Activated effector memory CD4-positive, alpha-beta T cell treated with anti-CD3 and anti-CD28 coated beads, Interleukin-2, amount 50 U/mL, for 16 hours (primary cell): ENCODE measurements at regions not wholly inside any gene's neighbourhood (a gene's known extent, or its start where the extent isn't known, plus 50 kb on each side); places are given as distances from the start of the nearest gene placed in this dataset.

Experiments
- DNase-seq: peaks from one replicate; pipeline ENCODE4 v3.0.0-alpha.2; 2020

DNA sequence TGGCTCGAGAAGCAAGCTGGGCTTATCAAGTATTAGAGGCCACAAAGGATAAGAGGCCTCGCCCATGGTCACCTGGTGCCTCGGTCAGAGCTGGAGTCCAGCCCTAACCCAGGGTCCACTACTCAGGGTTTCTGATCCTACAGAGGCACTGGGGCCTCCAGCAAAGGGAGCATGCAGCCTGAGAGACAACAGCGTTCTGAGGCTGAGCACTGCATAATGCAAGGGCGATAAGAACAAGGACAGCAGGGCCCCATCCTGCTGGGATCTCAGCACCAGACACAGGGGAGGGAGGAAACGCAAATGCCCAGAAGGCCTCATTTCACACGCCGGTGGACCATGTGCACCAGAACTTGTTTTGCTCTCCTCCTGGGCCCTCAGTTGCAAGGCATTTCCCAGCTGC is 63.0 kb downstream of the C5orf15 start:
- no peak for DNase-seq

DNA sequence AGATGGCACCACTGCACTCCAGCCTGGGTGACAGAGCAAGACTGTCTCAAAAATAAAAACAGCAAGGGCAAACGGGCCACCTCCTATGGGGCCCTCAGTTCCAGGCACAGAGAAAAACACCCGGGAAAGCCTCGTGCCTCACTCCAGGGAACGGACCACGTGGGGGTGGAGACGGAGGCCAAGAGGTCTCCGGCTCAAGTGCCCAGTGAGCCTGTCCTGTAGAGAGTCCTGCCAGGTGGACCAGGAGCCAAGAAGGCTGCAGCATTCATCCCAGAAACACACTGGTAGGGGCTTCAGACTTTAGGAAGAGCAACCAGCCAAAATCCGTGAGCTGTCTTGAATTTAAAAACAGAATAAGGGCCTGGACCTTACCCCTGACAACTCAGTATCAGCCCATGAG is 63.8 kb downstream of the C5orf15 start:
- DNase-seq, result no peak

DNA sequence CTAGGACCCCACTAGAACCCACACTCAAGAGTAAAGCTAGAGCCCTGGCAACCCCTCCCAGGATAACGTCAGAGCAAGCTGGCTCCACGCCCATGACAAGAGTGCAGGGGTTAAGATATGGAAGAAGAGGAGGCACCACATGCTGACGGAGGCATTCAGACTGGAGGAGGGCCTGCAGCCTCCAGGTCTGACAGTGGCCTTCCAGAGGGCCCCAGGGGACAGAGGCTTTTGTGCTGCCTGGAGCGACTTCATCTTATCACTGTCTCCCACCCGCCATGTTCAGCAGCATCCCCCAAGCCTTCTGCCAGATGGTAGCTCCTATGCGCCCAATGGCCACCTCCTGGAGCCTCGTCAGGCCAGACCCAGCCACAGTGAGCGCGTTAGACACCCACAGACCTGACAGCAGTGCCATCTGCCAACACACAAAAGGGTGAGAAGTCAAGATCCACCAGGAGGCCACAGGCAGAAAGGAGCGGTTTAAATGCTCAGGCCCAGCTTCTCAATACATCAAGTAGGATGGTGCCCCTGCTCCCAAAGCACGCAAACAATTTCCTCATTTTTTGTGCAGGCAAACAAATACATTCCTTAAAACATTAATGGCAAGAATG is 65.8 kb downstream of the C5orf15 start:
- no peak for DNase-seq

DNA sequence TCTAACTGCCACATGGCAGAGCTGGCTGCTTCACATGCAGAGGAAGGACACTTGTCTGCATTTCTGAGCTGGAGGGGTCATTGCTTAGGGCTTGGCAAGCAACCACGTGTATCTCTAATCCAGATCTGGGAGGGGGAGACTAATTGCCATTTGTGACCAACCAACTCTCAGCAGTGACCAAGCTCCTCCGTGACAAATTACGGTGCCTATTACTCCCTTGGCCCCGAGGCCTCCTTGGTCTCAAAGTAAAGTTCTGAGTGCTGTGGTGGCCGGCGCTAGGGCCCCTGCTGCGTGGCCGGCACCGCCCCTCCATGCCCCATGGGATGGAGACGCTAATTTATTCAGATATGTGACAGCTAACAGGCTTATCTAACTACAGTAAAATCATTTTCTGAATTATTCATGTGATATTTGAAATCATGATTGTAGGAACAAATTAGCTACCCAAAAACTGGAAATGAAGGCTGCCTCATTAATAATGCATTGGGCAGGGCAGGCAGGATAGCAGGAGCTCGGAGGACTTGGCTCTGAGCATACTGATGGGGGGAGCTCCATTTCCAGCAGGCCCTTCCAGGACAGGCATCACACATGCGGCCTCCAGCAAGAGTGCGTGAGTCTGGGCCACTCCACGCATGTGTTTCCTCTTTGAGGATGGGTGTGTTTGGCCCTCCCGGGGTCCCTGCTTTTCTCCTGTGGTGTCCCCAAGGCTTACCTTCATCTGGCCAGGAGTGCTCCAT is 67.7 kb downstream of the C5orf15 start:
- DNase-seq, result no peak

DNA sequence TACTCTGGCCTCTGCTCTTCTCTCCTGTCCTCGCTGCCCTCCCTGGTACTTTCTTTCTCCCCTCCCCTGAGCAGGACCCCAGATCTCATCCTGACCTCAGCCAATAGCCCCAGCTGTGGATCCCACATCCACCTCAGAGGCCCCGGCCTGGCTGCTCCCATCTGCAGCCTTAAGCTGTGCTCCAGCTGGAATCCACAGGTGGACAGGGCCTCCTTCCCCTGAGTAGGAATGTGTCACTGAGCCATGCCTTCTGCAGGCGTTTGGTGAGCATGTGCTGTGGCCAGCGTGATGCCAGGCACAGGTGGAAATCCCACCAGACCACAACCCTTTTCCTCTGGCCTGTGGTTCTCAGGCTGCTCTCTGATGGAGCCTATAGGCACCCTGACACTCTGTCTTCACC is 68.9 kb downstream of the C5orf15 start:
- DNase-seq, result no peak

DNA sequence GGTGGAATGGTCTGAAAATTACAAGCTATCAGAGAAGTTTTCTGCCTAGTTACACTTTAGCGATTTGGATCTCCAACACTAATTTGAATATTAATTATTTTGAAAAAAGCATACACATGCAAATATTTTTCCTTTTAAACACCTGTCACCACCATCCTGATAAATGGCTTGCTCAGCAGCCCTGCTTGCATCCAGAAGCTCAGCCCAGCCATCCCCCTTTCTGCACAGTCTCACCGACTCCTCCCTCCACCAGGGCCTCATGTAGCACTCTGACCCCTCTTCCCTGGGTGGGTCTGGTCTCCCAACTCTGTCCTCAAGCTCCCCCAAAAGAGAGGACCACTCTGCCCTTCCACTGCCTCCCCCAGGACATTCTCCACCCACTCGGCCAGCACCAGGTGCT is 70.0 kb downstream of the C5orf15 start:
- DNase-seq, result no peak

DNA sequence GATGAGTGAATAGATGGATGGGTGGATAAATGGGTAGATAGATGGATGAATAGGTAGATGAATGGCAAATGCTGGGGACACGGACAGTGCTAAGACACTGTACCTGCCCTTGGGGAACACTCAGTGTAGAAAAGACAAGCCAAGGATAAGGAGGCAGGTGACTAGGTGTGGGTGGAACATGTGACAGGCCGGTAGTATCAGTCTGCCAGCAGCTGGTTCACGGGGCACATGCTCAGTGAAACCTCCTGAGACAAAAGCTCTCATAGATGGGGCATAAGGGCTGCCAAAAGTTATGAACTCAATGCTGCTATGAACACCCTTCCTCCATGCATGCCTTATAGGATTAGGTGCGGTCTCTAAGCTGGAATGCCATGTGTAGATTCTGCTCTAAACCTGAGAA is 71.0 kb downstream of the C5orf15 start:
- DNase-seq, result no peak

DNA sequence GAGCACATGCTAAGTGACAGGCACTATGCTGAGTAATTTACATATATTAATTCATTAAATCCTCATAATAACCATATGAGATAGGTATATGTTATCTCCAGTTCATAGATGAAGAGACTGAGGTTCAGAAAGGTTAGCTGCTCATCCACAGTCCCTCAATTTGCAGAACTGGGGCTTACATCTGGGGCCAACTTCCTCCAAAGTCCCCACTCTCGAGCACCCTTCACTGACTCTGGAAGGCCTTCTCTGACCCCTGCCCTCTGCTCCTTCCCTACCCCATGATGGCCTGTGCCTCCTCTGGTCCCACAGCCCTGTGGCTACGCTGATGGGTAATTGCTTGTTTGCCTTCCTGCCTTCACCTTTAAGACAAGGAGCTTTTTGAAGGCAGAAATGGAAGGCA is 71.6 kb downstream of the C5orf15 start:
- no peak for DNase-seq

DNA sequence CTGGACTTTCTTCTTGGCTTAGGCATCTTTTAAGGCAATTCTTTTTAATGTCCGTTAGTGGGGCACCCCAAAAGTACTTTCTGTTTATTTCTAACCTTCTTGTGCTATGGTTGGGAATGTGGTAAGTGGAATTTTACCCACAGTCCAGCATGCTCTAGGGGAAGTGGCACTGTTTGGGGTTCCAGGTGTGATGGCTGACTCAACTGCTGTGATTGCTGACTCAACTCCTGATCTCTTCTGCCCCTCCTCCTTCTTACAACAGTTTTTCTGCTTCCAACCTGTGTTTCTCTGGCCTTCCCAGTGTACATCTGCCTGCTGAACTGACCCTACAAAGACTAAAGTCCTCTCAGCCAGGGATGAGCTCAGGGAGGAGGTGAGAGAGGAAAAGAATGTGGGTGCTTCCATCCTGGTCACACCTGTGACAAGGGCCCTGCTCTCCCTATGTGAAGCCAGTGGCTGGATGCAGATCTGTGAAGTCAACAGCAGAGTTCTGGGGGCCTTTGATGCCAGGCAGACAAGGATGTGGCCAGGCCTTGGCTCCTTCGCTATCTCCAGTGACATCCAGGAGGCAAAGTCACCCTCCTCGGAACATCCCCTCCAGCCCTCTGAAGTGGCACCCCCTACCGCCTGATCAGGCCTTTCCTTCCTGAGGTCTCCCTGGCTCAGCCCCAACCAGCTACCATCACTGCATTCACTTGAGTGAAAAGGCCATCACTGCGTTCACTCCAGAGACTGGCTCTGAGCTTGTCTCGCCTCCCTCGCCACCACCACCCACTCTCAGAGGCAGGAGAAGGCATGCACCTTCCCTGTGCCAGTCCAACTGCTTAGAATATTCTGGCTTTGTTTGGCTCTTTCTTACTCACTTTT is 72.2 kb downstream of the C5orf15 start:
- DNase-seq, result no peak

DNA sequence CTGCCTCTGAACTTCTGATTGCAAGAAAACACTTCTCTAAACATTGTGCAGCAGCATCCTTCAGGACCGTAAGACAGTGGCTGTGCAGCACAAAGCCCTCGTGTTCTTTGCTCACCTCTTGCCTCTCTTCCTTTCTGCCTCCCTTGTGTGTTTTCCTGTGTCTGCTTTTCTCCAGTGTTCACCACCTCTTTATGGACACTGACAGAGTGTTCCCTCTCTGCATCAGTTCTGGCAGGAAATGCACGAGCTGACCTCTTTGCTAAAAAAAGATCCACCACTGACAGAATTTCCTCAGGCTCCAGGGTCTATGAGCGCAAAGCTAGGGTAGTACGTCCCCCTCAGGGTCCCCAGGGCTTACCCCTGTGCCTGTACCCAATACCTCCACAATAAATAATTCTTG is 74.3 kb downstream of the C5orf15 start:
- DNase-seq, result no peak

DNA sequence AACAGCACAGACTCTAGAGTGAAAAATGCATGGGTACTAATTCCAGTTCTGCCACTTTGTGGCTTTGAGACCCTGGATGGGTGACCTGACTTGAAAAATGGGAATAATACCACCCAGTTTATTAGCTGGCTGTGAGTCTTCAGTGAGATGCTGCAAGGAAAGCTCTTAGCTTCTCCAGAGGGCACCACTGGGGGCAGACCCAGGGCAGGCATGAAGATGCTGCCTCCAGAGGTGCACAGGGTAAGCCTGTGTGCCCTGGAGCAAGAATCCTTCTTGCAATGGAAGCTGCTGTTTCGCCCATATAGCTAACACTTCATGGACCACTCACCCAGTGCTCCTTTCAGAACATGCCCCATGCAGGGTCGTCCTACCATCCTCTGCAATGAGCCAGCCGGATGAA is 75.7 kb downstream of the C5orf15 start:
- no peak for DNase-seq

DNA sequence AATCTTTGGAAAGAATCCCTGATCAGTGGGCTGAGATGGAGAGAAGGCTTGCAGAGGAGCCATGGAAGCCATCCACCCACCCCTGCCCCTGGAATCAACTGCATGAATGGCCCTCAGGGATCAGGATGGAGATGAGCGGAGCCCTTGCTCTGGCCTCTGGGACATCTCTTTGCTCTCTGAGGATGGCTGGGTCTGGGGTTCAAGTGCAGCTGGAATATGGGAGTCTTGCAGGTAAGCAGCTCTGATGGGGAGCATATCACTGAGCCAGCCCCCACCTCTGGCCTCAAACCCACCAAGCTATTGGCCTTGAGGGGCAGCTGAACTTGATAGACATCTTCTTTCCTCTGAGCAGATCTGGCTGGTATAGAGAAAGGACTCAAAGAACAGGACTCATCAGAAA is 76.1 kb downstream of the C5orf15 start:
- no peak for DNase-seq

DNA sequence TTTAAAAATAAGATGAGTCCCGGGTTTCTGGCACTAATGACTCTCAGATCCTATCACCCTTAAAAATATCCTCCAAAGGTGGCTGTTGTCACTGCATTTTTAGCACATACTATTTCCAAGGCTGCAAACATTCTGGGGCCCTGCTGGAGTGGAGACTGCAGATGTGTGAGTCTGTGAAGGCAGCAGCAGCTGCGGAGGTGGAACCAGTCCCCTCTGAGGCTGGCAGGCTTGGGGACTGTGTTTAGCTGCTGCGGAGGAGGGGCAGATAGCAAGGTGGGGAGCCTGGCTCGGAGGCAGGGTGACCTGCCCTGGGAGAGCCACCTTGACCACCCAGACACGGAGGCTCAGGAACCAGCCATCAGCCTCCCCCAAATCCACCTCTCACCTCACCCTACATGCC is 77.0 kb downstream of the C5orf15 start:
- no peak for DNase-seq

DNA sequence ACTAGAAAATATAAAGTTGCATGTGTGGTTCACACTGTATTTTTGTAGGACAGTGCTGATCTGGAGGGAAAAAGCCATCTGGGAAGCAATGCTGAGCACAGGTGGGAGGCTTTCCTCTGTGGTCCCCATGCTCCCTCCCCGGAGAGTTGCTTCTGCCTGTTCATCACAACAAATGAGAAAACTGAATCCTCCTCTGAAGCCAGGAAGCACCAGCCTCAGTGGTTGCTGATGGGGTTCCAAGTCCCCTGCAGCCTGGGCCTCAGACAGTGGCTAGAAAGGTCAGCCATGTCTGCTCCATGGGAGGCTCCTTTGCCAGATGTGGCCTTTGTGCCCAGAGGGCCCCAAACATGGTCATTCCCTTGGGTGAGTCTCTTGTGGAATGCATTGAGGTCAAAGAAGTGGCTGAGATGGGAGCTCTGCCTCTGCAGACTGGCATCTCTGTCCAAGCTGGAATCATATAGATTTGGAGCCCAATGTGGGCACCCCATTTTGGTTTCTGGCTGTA is 77.6 kb downstream of the C5orf15 start:
- DNase-seq, result no peak

DNA sequence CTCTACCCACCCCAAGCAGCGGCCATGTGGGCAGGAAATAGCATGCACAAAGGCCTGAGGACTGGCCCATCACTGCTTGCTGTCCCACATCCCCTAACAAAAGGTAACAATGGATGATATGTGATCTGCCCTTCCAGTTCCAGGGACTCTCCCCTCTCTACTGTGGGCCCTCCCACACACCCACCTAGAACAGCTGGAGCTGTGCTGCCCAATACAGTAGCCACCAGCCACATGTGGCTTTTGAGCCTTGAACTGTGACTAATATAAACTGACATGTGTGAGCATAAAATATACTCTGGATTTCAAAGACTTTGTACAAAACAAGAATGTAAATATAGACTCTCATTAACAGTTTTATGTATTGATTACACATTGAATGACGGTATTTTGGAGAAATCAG is 78.1 kb downstream of the C5orf15 start:
- no peak for DNase-seq

DNA sequence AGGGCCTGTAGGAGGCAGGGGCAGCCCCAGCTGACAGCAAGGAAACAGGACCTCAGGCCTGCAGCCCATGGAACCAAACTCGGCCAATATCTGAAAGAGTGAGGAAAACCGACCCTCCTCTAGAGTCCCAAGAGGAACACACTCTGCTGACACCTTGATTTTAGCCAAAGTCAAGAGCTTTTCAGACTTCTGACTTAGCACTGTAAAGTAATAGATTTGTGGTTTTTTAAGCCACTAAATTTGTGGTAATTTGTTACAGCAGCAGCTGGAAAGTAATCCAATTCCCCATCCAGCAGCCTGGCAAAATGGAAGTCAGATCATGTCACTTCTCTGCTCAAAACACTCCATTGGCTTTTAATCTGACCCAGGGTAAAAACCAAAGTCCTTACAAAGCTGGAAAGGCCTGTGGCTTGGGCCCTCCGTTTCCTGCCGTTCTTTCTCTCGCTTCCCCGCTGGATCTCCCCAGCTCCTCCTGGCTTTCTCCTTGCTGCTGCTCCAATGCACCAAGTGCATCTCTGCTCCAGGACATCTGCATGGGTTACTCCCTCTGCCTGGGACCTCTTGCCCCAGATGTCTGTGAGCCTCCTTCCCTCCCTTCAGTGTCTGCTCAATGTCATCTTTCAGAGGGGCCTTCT is 79.0 kb downstream of the C5orf15 start:
- no peak for DNase-seq

DNA sequence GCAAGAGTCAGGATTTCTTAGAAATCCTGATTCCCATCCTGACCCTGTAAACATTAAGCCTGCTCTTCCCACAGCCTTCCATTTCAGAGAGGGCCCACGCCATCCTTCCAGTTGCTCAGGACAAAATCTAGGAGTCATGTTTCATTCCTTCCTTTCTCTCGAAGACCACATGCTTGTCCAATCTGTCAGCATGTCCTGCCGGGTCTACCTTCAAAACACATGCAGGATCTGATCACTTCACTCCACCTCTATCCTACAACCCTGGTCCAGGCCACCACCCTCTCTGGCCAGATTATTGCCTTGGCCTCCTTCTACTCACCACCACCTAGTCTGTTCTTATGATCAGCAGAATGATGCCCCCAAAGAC is 79.8 kb downstream of the C5orf15 start:
- no peak for DNase-seq

DNA sequence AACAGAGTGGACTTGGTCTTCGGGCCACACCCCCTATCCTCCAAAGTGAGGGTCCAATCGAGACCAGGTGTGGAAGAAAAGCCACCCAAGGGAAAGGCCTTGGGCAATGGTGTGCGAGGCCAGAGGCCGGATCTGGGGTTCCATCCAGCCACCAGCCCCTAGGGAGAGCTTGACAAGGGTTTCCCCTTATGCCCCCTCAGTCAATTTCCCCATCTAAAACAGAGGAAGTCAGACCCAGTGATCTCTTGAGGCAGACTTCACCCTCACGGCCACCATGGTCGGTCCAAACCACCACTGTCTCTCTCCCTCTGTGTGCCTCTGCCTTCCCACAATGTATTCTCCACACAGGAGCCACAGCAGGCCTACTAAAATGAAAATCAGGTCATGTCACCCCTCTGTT is 82.9 kb downstream of the C5orf15 start:
- DNase-seq, result no peak

DNA sequence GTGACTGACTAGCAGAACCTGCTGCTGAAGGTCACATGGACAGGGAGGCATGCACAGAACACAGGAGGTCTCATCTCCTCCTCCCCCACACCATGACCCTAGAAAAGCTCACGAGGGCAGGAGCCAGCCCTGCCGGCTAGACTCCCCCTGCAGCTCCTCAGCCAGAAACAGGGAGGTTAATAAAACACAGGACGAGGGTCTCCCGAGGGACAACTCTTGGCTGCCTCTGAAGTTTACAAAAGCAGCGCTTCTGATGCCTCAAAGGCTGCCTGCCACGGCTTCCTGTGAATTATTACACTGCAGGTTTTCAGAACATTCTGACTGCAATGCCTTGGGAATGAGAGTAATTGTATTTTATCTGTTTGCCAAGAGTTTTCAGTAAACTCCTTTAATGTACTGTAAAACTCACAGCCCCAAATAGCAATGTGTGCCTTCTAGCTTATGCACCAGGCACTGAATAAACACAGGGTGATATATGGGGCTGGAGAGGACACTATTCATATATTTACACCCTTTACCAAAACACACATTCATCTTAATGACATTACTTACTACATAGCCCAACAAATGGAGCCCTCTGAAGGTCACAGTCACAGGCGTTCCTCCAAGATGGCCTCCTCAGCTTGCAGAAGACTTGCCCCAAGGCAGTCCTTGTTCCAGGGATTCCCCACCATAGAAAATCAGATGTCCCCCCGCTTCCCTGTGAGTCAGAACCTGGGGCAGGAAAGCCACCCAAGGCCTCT is 83.7 kb downstream of the C5orf15 start:
- DNase-seq, result no peak

DNA sequence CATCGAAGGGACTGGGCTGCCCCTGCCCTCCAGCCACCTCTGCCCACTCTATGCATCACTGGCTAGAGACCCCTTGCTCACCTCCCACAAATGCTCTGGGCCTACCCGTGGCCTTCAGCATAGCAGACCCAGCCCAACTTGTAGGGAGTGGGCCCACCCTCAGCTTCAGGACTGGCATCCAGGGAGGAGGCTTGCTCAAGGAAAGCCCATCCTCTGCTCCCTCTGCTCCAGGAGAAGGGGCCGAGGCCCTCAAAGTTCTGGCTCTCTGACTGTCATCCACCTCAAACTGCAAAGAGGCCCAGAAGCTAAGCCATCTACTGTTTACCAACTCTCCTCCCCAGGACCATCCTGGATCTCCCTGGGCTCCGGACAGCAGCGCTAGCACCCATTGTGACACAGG is 84.5 kb downstream of the C5orf15 start:
- no peak for DNase-seq

DNA sequence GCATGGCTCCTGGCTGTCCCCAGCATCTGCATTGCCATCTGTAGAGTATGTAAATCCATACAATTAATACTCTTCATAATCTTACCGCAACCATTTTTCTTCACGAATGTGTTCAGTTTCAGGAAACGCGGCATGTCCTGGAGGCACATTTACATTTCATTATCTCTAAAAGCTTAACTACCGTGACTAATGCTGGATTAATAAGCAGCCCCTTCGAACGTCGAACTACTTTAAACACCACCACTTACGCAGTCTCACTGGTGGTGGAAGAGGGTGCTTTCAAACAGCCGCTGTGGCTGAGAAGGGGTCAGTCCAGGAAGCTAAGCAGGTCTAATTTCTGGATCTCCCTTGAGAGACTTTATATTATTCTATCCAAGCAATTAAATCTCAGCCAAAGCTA is 85.6 kb downstream of the C5orf15 start:
- no peak for DNase-seq

DNA sequence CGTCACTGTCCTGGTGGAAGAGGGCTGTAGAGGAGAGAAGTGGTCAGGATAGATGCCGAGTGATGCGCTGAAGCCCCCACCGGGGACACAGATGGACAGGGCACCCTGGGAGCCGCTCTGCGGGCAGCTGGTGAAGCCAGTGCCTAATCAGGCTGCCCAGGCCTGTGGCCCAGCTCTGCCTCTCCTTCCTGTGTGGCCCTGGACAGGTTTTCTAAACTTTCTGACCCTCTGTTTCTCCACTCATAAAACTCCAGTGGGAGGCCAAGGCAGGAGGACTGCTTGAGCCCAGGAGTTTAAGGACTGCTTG is 86.1 kb downstream of the C5orf15 start:
- DNase-seq, result no peak
